GM23338 (cell line): ENCODE measurements at regions not wholly inside any gene's neighbourhood (a gene's known extent, or its start where the extent isn't known, plus 50 kb on each side); places are given as distances from the start of the nearest gene placed in this dataset.

ENCODE experiments used
- ATAC-seq: fragments of 200-7000 bp; cut with Tn5 transposase; 3 replicates; pipeline ENCODE4 v1.9.1; 2020
- DNase-seq: peaks from one replicate; pipeline ENCODE4 v3.0.0-alpha.2; 2015; ENCODE audit warnings: low spot score
- H2AFZ ChIP-seq: fragments of 200-600 bp; sonication (generic); 2 replicates; pipeline ENCODE4 v1.8.0; 2016; ENCODE audit warnings: antibody characterized with exemption, mild to moderate bottlenecking, moderate library complexity
- H3F3A ChIP-seq: fragments of 200-600 bp; sonication (generic); replicated peaks from 2 replicates; pipeline ENCODE4 v1.8.0; 2017; ENCODE audit warnings: antibody characterized with exemption, mixed run types, low read depth
- H3K27ac ChIP-seq: fragments of 200-600 bp; sonication (generic); 2 replicates; pipeline ENCODE4 v1.6.1; 2016; ENCODE audit warnings: low read depth
- H3K27me3 ChIP-seq: fragments of 200-600 bp; sonication (generic); 2 replicates; pipeline ENCODE4 v1.8.0; 2016; ENCODE audit warnings: mild to moderate bottlenecking, mixed run types, moderate library complexity; ENCODE audit not compliant: insufficient read depth
- H3K36me3 ChIP-seq: fragments of 200-600 bp; sonication (generic); 2 replicates; pipeline ENCODE4 v1.8.0; 2016; ENCODE audit warnings: mild to moderate bottlenecking; ENCODE audit not compliant: insufficient read depth
- H3K4me1 ChIP-seq: fragments of 200-600 bp; sonication (generic); 2 replicates; pipeline ENCODE4 v1.8.0; 2016; ENCODE audit warnings: mild to moderate bottlenecking, moderate library complexity; ENCODE audit not compliant: insufficient read depth
- H3K4me2 ChIP-seq: fragments of 200-600 bp; sonication (generic); 2 replicates; pipeline ENCODE4 v1.7.1; 2017; ENCODE audit warnings: mixed run types
- H3K4me3 ChIP-seq: fragments of 200-600 bp; sonication (generic); 2 replicates; pipeline ENCODE4 v1.6.1; 2016; ENCODE audit warnings: mixed run types
- H3K79me2 ChIP-seq: fragments of 200-600 bp; sonication (generic); replicated peaks from 2 replicates; pipeline ENCODE4 v1.8.0; 2017; ENCODE audit warnings: mild to moderate bottlenecking; ENCODE audit not compliant: insufficient read depth
- H3K9me2 ChIP-seq: fragments of 200-600 bp; sonication (generic); 2 replicates; pipeline ENCODE4 v1.8.0; 2017; ENCODE audit not compliant: insufficient read depth
- H4K20me1 ChIP-seq: fragments of 200-600 bp; sonication (generic); replicated peaks from 2 replicates; pipeline ENCODE4 v1.8.0; 2017; ENCODE audit warnings: mild to moderate bottlenecking; ENCODE audit not compliant: insufficient read depth
- H3K27ac Mint-ChIP-seq: 2 replicates; pipeline ENCODE4 v1.8.0; 2020; ENCODE audit warnings: inconsistent platforms, mild to moderate bottlenecking, moderate library complexity, mixed read lengths
- H3K27me3 Mint-ChIP-seq: 3 replicates; pipeline ENCODE4 v1.8.0; 2022; ENCODE audit warnings: low read depth, mild to moderate bottlenecking, moderate library complexity, mixed read lengths, inconsistent platforms; ENCODE audit not compliant: insufficient read depth, poor library complexity
- H3K36me3 Mint-ChIP-seq: 3 replicates; pipeline ENCODE4 v1.8.0; 2021; ENCODE audit warnings: low read depth, mild to moderate bottlenecking, inconsistent platforms, moderate library complexity, mixed read lengths
- H3K4me1 Mint-ChIP-seq: 3 replicates; pipeline ENCODE4 v1.8.0; 2020; ENCODE audit warnings: mild to moderate bottlenecking, inconsistent platforms, mixed read lengths
- H3K4me3 Mint-ChIP-seq: 3 replicates; pipeline ENCODE4 v1.8.0; 2021; ENCODE audit warnings: moderate library complexity, mild to moderate bottlenecking, inconsistent platforms, mixed read lengths
- H3K9me3 Mint-ChIP-seq: 3 replicates; pipeline ENCODE4 v1.8.0; 2020; ENCODE audit warnings: moderate library complexity, mild to moderate bottlenecking, inconsistent platforms, mixed read lengths
- CREB1 ChIP-seq: fragments of 250-450 bp; sonication (Bioruptor Pico); IDR thresholded peaks from 2 replicates; pipeline ENCODE4 v1.5.0; 2020; ENCODE audit warnings: low read depth, mild to moderate bottlenecking, moderate library complexity
- EZH2 ChIP-seq: fragments of 200-600 bp; sonication (generic); IDR thresholded peaks from one replicate; pipeline ENCODE4 v1.8.0; 2017; ENCODE audit warnings: antibody characterized with exemption, mild to moderate bottlenecking, low read depth; ENCODE audit not compliant: unreplicated experiment
- EZH2phosphoT487 ChIP-seq: fragments of 200-600 bp; sonication (generic); IDR thresholded peaks from one replicate; pipeline ENCODE4 v1.8.1; 2018; ENCODE audit warnings: antibody characterized with exemption; ENCODE audit not compliant: unreplicated experiment
- JUNB ChIP-seq: IDR thresholded peaks from one replicate; pipeline ENCODE4 v1.6.1; 2016; ENCODE audit warnings: antibody characterized with exemption; ENCODE audit not compliant: unreplicated experiment
- NANOG ChIP-seq: IDR thresholded peaks from 2 replicates; pipeline ENCODE4 v1.6.1; 2016; ENCODE audit warnings: antibody characterized with exemption, borderline replicate concordance
- POLR2AphosphoS5 ChIP-seq: IDR thresholded peaks from 2 replicates; pipeline ENCODE4 v1.6.1; 2016; ENCODE audit warnings: antibody characterized with exemption, low read depth
- STAT1 ChIP-seq: IDR thresholded peaks from one replicate; pipeline ENCODE4 v1.6.1; 2016; ENCODE audit warnings: antibody characterized with exemption; ENCODE audit not compliant: unreplicated experiment
- ZNF114 ChIP-seq: fragments of 250-450 bp; sonication (Bioruptor Pico); IDR thresholded peaks from 2 replicates; pipeline ENCODE4 v1.5.0; 2020; ENCODE audit warnings: mild to moderate bottlenecking, moderate library complexity
- ZNF331 ChIP-seq: fragments of 250-450 bp; sonication (Bioruptor Pico); IDR thresholded peaks from 2 replicates; pipeline ENCODE4 v1.5.0; 2020; ENCODE audit warnings: low read depth, mild to moderate bottlenecking, moderate library complexity
- TF ChIP-seq, protein P1 (sequence below), 2 experiments: fragments of 200-600 bp in 1 of 2; sonication (generic) in 1 of 2; conservative IDR thresholded peaks; 2 replicates each; pipeline versions ENCODE4 v1.5.1 to v1.6.1; 2016 to 2017; ENCODE audit warnings: antibody characterized with exemption in 2 of 2, low read depth in 2 of 2, mild to moderate bottlenecking in 2 of 2, moderate library complexity in 1 of 2
- TF ChIP-seq, protein P2 (sequence below): fragments of 250-450 bp; sonication (Bioruptor Pico); IDR thresholded peaks from 2 replicates; pipeline ENCODE4 v1.5.0; 2020; ENCODE audit warnings: mild to moderate bottlenecking, moderate library complexity
- TF ChIP-seq, protein P3 (sequence below): IDR thresholded peaks from 2 replicates; pipeline ENCODE4 v1.6.1; 2016; ENCODE audit warnings: antibody characterized with exemption
- TF ChIP-seq, protein P4 (sequence below): IDR thresholded peaks from one replicate; pipeline ENCODE4 v1.6.1; 2018; ENCODE audit warnings: antibody characterized with exemption; ENCODE audit not compliant: unreplicated experiment

DNA sequence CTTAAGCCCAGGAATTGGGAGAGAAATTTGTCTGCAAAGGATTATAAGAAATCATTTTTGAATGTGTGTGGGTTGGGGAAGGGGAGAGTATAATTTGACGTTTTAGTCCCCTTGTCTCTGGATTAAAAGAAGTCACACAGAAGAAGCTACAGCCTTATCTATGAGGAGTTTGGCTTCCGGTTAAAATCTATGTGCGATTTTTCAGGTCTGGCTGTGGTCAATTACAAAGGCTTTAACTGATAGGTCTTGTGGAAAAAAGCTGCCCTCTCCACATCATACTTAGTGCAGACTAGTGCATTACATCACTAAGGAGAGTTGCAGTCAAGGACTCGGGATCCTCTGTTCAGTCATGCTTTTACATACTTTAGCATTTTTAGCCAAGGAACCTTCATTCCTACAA, 80.3 kb upstream of the HTR1B start:
- TF ChIP-seq, protein P1, sequence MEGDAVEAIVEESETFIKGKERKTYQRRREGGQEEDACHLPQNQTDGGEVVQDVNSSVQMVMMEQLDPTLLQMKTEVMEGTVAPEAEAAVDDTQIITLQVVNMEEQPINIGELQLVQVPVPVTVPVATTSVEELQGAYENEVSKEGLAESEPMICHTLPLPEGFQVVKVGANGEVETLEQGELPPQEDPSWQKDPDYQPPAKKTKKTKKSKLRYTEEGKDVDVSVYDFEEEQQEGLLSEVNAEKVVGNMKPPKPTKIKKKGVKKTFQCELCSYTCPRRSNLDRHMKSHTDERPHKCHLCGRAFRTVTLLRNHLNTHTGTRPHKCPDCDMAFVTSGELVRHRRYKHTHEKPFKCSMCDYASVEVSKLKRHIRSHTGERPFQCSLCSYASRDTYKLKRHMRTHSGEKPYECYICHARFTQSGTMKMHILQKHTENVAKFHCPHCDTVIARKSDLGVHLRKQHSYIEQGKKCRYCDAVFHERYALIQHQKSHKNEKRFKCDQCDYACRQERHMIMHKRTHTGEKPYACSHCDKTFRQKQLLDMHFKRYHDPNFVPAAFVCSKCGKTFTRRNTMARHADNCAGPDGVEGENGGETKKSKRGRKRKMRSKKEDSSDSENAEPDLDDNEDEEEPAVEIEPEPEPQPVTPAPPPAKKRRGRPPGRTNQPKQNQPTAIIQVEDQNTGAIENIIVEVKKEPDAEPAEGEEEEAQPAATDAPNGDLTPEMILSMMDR (conservative IDR thresholded peaks at IDR 0.05; ENCODE audit: low read depth in 2 of 2) = no peak
- TF ChIP-seq EZH2 (no peak), CREB1 (CRISPR knock-in tag) (no peak), STAT1 (no peak), JUNB (no peak), POLR2AphosphoS5 (no peak), ZNF114 (CRISPR knock-in tag) (no peak), NANOG (no peak), EZH2phosphoT487 (no peak), ZNF331 (CRISPR knock-in tag) (no peak)
- TF ChIP-seq, protein P2, sequence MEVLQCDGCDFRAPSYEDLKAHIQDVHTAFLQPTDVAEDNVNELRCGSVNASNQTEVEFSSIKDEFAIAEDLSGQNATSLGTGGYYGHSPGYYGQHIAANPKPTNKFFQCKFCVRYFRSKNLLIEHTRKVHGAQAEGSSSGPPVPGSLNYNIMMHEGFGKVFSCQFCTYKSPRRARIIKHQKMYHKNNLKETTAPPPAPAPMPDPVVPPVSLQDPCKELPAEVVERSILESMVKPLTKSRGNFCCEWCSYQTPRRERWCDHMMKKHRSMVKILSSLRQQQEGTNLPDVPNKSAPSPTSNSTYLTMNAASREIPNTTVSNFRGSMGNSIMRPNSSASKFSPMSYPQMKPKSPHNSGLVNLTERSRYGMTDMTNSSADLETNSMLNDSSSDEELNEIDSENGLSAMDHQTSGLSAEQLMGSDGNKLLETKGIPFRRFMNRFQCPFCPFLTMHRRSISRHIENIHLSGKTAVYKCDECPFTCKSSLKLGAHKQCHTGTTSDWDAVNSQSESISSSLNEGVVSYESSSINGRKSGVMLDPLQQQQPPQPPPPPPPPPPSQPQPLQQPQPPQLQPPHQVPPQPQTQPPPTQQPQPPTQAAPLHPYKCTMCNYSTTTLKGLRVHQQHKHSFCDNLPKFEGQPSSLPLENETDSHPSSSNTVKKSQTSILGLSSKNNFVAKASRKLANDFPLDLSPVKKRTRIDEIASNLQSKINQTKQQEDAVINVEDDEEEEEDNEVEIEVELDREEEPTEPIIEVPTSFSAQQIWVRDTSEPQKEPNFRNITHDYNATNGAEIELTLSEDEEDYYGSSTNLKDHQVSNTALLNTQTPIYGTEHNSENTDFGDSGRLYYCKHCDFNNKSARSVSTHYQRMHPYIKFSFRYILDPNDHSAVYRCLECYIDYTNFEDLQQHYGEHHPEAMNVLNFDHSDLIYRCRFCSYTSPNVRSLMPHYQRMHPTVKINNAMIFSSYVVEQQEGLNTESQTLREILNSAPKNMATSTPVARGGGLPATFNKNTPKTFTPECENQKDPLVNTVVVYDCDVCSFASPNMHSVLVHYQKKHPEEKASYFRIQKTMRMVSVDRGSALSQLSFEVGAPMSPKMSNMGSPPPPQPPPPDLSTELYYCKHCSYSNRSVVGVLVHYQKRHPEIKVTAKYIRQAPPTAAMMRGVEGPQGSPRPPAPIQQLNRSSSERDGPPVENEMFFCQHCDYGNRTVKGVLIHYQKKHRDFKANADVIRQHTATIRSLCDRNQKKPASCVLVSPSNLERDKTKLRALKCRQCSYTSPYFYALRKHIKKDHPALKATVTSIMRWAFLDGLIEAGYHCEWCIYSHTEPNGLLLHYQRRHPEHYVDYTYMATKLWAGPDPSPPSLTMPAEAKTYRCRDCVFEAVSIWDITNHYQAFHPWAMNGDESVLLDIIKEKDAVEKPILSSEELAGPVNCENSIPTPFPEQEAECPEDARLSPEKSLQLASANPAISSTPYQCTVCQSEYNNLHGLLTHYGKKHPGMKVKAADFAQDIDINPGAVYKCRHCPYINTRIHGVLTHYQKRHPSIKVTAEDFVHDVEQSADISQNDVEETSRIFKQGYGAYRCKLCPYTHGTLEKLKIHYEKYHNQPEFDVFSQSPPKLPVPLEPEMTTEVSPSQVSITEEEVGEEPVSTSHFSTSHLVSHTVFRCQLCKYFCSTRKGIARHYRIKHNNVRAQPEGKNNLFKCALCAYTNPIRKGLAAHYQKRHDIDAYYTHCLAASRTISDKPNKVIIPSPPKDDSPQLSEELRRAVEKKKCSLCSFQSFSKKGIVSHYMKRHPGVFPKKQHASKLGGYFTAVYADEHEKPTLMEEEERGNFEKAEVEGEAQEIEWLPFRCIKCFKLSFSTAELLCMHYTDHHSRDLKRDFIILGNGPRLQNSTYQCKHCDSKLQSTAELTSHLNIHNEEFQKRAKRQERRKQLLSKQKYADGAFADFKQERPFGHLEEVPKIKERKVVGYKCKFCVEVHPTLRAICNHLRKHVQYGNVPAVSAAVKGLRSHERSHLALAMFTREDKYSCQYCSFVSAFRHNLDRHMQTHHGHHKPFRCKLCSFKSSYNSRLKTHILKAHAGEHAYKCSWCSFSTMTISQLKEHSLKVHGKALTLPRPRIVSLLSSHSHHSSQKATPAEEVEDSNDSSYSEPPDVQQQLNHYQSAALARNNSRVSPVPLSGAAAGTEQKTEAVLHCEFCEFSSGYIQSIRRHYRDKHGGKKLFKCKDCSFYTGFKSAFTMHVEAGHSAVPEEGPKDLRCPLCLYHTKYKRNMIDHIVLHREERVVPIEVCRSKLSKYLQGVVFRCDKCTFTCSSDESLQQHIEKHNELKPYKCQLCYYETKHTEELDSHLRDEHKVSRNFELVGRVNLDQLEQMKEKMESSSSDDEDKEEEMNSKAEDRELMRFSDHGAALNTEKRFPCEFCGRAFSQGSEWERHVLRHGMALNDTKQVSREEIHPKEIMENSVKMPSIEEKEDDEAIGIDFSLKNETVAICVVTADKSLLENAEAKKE (CRISPR knock-in tag) = no peak
- TF ChIP-seq, protein P3, sequence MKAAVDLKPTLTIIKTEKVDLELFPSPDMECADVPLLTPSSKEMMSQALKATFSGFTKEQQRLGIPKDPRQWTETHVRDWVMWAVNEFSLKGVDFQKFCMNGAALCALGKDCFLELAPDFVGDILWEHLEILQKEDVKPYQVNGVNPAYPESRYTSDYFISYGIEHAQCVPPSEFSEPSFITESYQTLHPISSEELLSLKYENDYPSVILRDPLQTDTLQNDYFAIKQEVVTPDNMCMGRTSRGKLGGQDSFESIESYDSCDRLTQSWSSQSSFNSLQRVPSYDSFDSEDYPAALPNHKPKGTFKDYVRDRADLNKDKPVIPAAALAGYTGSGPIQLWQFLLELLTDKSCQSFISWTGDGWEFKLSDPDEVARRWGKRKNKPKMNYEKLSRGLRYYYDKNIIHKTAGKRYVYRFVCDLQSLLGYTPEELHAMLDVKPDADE = no peak
- TF ChIP-seq, protein P4, sequence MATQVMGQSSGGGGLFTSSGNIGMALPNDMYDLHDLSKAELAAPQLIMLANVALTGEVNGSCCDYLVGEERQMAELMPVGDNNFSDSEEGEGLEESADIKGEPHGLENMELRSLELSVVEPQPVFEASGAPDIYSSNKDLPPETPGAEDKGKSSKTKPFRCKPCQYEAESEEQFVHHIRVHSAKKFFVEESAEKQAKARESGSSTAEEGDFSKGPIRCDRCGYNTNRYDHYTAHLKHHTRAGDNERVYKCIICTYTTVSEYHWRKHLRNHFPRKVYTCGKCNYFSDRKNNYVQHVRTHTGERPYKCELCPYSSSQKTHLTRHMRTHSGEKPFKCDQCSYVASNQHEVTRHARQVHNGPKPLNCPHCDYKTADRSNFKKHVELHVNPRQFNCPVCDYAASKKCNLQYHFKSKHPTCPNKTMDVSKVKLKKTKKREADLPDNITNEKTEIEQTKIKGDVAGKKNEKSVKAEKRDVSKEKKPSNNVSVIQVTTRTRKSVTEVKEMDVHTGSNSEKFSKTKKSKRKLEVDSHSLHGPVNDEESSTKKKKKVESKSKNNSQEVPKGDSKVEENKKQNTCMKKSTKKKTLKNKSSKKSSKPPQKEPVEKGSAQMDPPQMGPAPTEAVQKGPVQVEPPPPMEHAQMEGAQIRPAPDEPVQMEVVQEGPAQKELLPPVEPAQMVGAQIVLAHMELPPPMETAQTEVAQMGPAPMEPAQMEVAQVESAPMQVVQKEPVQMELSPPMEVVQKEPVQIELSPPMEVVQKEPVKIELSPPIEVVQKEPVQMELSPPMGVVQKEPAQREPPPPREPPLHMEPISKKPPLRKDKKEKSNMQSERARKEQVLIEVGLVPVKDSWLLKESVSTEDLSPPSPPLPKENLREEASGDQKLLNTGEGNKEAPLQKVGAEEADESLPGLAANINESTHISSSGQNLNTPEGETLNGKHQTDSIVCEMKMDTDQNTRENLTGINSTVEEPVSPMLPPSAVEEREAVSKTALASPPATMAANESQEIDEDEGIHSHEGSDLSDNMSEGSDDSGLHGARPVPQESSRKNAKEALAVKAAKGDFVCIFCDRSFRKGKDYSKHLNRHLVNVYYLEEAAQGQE = no peak
- no peaks in the 10 kb centered on the region for H3K27me3 ChIP-seq
- ATAC-seq (no peak), DNase-seq (no peak)
- H3K4me2 ChIP-seq = no peak overlapping the region
- no peaks in the 10 kb centered on the region for H3K36me3 ChIP-seq
- Mint-ChIP-seq H3K9me3 (no peaks in the 10 kb centered on the region), H3K4me3 (no peak overlapping the region), H3K36me3 (no peaks in the 10 kb centered on the region), H3K27ac (no peak overlapping the region), H3K4me1 (no peaks in the 10 kb centered on the region), H3K27me3 (peaks cover 2% of the 10 kb centered on the region)
- H3F3A ChIP-seq = no peaks in the 10 kb centered on the region
- no peak overlapping the region for H3K4me3 ChIP-seq
- peaks cover 6% of the 10 kb centered on the region for H3K9me2 ChIP-seq
- no peak overlapping the region for H2AFZ ChIP-seq
- no peaks in the 10 kb centered on the region for H4K20me1 ChIP-seq
- no peaks in the 10 kb centered on the region for H3K4me1 ChIP-seq
- H3K79me2 ChIP-seq = no peaks in the 10 kb centered on the region
- H3K27ac ChIP-seq = no peak overlapping the region
